ENCODE measurements at regions not wholly inside any gene's neighbourhood (a gene's known extent, or its start where the extent isn't known, plus 50 kb on each side); places are given as distances from the start of the nearest gene placed in this dataset.
"Not testable (repeated sequence)": the region's sequence is repeated elsewhere in the genome, so short reads cannot be mapped to it uniquely, and the experiment has no call there.

- H3K4me1 Mint-ChIP-seq; intact Hi-C loops (cut with micrococcal nuclease); H3K36me3 Mint-ChIP-seq (ENCODE audit: low read depth); H3K27ac Mint-ChIP-seq; H3K9me3 Mint-ChIP-seq; H3K27me3 Mint-ChIP-seq: not testable (repeated sequence)
- peak; percentile 51 for DNase-seq
- peak overlapping the region; percentile 52 for H3K4me3 Mint-ChIP-seq
Observed at GRCh38 chr15:101961765-101962164, 149.8 kb downstream of the OR4F15 start.

DNA sequence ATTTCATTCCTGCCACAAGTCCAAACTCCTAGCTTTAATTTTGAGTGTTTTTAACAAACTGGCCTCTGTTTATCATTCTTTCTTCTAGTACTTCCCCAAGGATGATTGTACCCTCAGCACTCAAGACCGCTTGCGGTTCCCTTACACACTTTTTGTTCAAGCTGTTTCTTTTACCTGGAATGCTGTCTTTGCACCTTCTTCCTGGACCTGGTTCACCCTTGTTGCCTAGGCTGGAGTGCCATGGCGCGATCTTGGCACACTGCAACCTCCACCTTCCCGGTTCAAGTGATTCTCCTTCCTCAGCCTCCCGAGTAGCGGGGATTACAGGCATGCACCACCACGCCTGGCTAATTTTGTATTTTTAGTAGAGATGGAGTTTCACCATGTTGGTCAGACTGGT is 151.7 kb downstream of the OR4F15 start:
- intact Hi-C loops (cut with micrococcal nuclease); H3K9me3 Mint-ChIP-seq: not testable (repeated sequence)
- DNase-seq = peak; percentile 51

DNA sequence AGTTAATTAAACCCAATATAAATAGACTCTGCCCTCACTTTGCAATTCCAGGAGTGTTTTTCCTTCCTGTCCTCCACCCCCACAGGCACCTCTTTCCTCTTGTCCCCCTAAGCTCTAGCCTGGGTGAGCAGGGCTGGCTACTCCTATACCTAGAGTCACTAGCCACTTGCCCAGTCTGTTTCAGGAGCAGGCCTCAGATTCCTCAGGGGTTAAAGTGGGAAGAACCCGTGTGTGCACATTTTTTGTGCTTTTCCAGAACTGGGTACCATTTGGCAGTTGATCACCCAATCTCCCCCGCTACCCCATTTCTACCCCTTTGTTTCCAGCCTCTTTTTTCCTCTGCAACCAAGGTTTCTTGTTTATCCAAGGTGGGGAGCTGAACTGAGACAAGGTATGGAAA is 153.4 kb downstream of the OR4F15 start:
- H3K27me3 Mint-ChIP-seq; H3K4me3 Mint-ChIP-seq; H3K27ac Mint-ChIP-seq; H3K36me3 Mint-ChIP-seq (ENCODE audit: low read depth); intact Hi-C loops (cut with micrococcal nuclease); H3K4me1 Mint-ChIP-seq; H3K9me3 Mint-ChIP-seq: not testable (repeated sequence)
- DNase-seq = peak; percentile 57

More for the DNA sequence above, 151.7 kb downstream of the OR4F15 start:
- H3K36me3 Mint-ChIP-seq (ENCODE audit: low read depth); H3K4me1 Mint-ChIP-seq; H3K4me3 Mint-ChIP-seq; H3K27me3 Mint-ChIP-seq; H3K27ac Mint-ChIP-seq: not testable (repeated sequence)

GRCh38 chr15:101965860-101966259 is 153.9 kb downstream of the OR4F15 start:
- H3K27me3 Mint-ChIP-seq; intact Hi-C loops (cut with micrococcal nuclease); H3K4me1 Mint-ChIP-seq; H3K36me3 Mint-ChIP-seq (ENCODE audit: low read depth); H3K4me3 Mint-ChIP-seq; H3K9me3 Mint-ChIP-seq; H3K27ac Mint-ChIP-seq: not testable (repeated sequence)
- DNase-seq = peak; percentile 64

- DNase-seq = peak; percentile 49
- H3K27ac Mint-ChIP-seq; H3K4me1 Mint-ChIP-seq; H3K4me3 Mint-ChIP-seq; intact Hi-C loops (cut with micrococcal nuclease); H3K27me3 Mint-ChIP-seq; H3K9me3 Mint-ChIP-seq; H3K36me3 Mint-ChIP-seq (ENCODE audit: low read depth): not testable (repeated sequence)
Observed at GRCh38 chr15:101967364-101967763, 155.4 kb downstream of the OR4F15 start.

DNA sequence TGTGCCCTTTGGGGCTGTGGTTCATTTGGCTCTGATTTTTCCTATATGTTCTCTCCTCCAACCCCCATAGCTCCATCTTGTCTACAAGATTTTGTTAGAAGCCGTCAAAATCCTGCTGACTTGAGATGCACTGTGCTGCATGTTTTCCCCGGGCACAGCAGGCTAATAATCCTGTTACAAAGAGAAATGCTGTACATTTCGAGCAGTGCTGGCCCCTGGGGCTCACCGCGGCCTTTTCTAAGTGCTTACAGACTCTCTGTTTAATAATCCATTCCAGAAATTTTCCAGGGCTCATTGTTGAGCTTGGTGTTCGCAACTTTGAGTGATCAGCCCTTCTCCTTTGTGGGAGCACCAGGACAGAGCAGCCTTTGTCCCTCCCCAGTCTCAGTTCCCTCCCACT is 158.6 kb downstream of the OR4F15 start:
- intact Hi-C loops (cut with micrococcal nuclease); H3K9me3 Mint-ChIP-seq; H3K4me3 Mint-ChIP-seq; H3K27ac Mint-ChIP-seq; H3K36me3 Mint-ChIP-seq (ENCODE audit: low read depth); DNase-seq; H3K27me3 Mint-ChIP-seq; H3K4me1 Mint-ChIP-seq: not testable (repeated sequence)

DNA sequence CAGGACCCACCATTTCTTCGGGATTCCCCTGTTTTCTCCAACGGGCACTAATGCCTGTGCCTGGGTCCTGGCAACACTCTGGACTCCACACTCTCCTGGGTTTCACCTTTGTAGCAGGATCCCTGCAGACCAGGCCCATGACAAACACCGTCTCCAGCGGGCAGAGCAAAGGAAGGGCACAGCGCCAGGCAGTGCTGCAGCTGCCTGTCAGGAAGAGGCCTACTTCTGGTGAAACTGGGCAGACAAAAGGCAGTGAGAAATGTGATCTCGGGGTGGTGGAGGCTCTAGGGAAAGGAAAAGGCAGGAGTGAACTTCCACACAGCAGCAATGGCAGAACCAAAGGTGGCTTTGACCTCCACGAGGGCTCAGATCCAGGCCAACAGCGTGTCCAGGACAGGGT is 165.3 kb downstream of the OR4F15 start:
- intact Hi-C loops (cut with micrococcal nuclease); H3K4me3 Mint-ChIP-seq; H3K27ac Mint-ChIP-seq; DNase-seq; H3K27me3 Mint-ChIP-seq; H3K9me3 Mint-ChIP-seq; H3K36me3 Mint-ChIP-seq (ENCODE audit: low read depth); H3K4me1 Mint-ChIP-seq: not testable (repeated sequence)

DNA sequence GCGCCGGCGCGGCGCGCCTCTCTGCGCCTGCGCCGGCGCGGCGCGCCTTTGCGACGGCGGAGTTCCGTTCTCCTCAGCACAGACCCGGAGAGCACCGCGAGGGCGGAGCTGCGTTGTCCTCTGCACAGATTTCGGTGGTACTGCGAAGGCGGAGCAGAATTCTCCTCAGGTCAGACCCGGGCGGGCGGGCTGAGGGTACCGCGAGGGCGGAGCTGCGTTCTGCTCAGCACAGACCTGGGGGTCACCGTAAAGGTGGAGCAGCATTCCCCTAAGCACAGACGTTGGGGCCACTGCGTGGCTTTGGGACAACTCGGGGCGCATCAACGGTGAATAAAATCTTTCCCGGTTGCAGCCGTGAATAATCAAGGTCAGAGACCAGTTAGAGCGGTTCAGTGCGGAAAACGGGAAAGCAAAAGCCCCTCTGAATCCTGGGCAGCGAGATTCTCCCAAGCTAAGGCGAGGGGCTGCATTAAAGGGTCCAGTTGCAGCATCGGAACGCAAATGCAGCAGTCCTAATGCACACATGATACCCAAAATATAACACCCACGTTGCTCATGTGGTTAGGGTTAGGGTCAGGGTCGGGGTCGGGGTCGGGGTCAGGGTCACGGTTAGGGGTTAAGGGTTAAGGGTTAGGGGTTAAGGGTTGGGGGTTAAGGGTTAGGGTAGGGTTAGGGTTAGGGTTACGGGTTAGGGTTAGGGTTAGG is 168.4 kb downstream of the OR4F15 start:
- H3K4me1 Mint-ChIP-seq; H3K27ac Mint-ChIP-seq; H3K9me3 Mint-ChIP-seq; H3K36me3 Mint-ChIP-seq (ENCODE audit: low read depth); intact Hi-C loops (cut with micrococcal nuclease); H3K27me3 Mint-ChIP-seq; H3K4me3 Mint-ChIP-seq: not testable (repeated sequence)
- peak; percentile 76 for DNase-seq

Measured in activated CD4-positive, alpha-beta T cell treated with anti-CD3 and anti-CD28 coated beads, Interleukin-2, amount 10 ng/mL, durations not matched to agents 24 days and 14 days (primary cell).